ENCODE measurements at regions not wholly inside any gene's neighbourhood (a gene's known extent, or its start where the extent isn't known, plus 50 kb on each side); places are given as distances from the start of the nearest gene placed in this dataset.

- no peak overlapping the region for H3K27ac Mint-ChIP-seq (ENCODE audit: low read depth)
- DNase-seq (ENCODE audit: low spot score in 2 of 2): no peak
- no peak for ATAC-seq (replicated peaks; ENCODE audit: extremely low read depth, poor library complexity, severe bottlenecking)
- no peaks in the 10 kb centered on the region for H3K27me3 Mint-ChIP-seq
- no peaks in the 10 kb centered on the region for H3K4me1 Mint-ChIP-seq
- H3K9me3 Mint-ChIP-seq: no peaks in the 10 kb centered on the region
- no peaks in the 10 kb centered on the region for H3K36me3 Mint-ChIP-seq (ENCODE audit: insufficient read depth)
- H3K4me3 Mint-ChIP-seq: no peak overlapping the region
Observed at GRCh38 chr10:91115618-91116390, 104.7 kb upstream of the PCGF5 start.

- no peaks in the 10 kb centered on the region for H3K4me1 Mint-ChIP-seq
Observed at GRCh38 chr10:91117505-91117904, 103.0 kb upstream of the PCGF5 start.

GRCh38 chr10:91120348-91120747, 100.1 kb upstream of the PCGF5 start:
- Mint-ChIP-seq H3K4me3 (no peak overlapping the region), H3K36me3 (ENCODE audit: insufficient read depth) (no peaks in the 10 kb centered on the region), H3K27me3 (peaks cover 20% of the 10 kb centered on the region), H3K27ac (ENCODE audit: low read depth) (no peak overlapping the region), H3K9me3 (no peaks in the 10 kb centered on the region), H3K4me1 (no peaks in the 10 kb centered on the region)
- DNase-seq (ENCODE audit: low spot score in 2 of 2): no peak
- ATAC-seq (replicated peaks; ENCODE audit: extremely low read depth, poor library complexity, severe bottlenecking): no peak

More at GRCh38 chr10:91117505-91117904, 103.0 kb upstream of the PCGF5 start:
- ATAC-seq (replicated peaks; ENCODE audit: extremely low read depth, poor library complexity, severe bottlenecking): no peak
- no peak overlapping the region for H3K27ac Mint-ChIP-seq (ENCODE audit: low read depth)
- no peak for DNase-seq (ENCODE audit: low spot score in 2 of 2)
- no peaks in the 10 kb centered on the region for H3K36me3 Mint-ChIP-seq (ENCODE audit: insufficient read depth)
- H3K9me3 Mint-ChIP-seq: no peaks in the 10 kb centered on the region
- H3K4me3 Mint-ChIP-seq: no peak overlapping the region
- H3K27me3 Mint-ChIP-seq: peaks cover 3% of the 10 kb centered on the region

- no peak overlapping the region for H3K27ac Mint-ChIP-seq (ENCODE audit: low read depth)
- peaks cover 4% of the 10 kb centered on the region for H3K4me1 Mint-ChIP-seq
- ATAC-seq (replicated peaks; ENCODE audit: extremely low read depth, poor library complexity, severe bottlenecking): no peak
- H3K36me3 Mint-ChIP-seq (ENCODE audit: insufficient read depth): no peaks in the 10 kb centered on the region
- no peaks in the 10 kb centered on the region for H3K9me3 Mint-ChIP-seq
- H3K27me3 Mint-ChIP-seq: peaks cover 40% of the 10 kb centered on the region
- no peak overlapping the region for H3K4me3 Mint-ChIP-seq
- DNase-seq (ENCODE audit: low spot score in 2 of 2): no peak
Observed at GRCh38 chr10:91123261-91123660, 97.2 kb upstream of the PCGF5 start.

- ATAC-seq (replicated peaks; ENCODE audit: extremely low read depth, poor library complexity, severe bottlenecking) (no peak), DNase-seq (ENCODE audit: low spot score in 2 of 2) (no peak)
- H3K4me3 Mint-ChIP-seq: no peak overlapping the region
- H3K4me1 Mint-ChIP-seq: peaks cover 4% of the 10 kb centered on the region
- no peak overlapping the region for H3K27ac Mint-ChIP-seq (ENCODE audit: low read depth)
- no peaks in the 10 kb centered on the region for H3K36me3 Mint-ChIP-seq (ENCODE audit: insufficient read depth)
- H3K27me3 Mint-ChIP-seq: peaks cover 40% of the 10 kb centered on the region
- no peaks in the 10 kb centered on the region for H3K9me3 Mint-ChIP-seq
Observed at GRCh38 chr10:91124016-91124415, 96.4 kb upstream of the PCGF5 start.

- peaks cover 4% of the 10 kb centered on the region for H3K4me1 Mint-ChIP-seq
- H3K36me3 Mint-ChIP-seq (ENCODE audit: insufficient read depth): no peaks in the 10 kb centered on the region
- no peak for DNase-seq (ENCODE audit: low spot score in 2 of 2)
- no peaks in the 10 kb centered on the region for H3K9me3 Mint-ChIP-seq
- H3K4me3 Mint-ChIP-seq: no peak overlapping the region
- H3K27me3 Mint-ChIP-seq: peaks cover 60% of the 10 kb centered on the region
- H3K27ac Mint-ChIP-seq (ENCODE audit: low read depth): no peak overlapping the region
- no peak for ATAC-seq (replicated peaks; ENCODE audit: extremely low read depth, poor library complexity, severe bottlenecking)
Observed at GRCh38 chr10:91126471-91126870, 94.0 kb upstream of the PCGF5 start.

GRCh38 chr10:91127341-91128082, 93.0 kb upstream of the PCGF5 start:
- Mint-ChIP-seq H3K4me1 (peaks cover 4% of the 10 kb centered on the region), H3K4me3 (no peak overlapping the region), H3K27ac (ENCODE audit: low read depth) (no peak overlapping the region), H3K9me3 (no peaks in the 10 kb centered on the region), H3K36me3 (ENCODE audit: insufficient read depth) (no peaks in the 10 kb centered on the region), H3K27me3 (peaks cover 57% of the 10 kb centered on the region)
- ATAC-seq (replicated peaks; ENCODE audit: extremely low read depth, poor library complexity, severe bottlenecking) (no peak), DNase-seq (ENCODE audit: low spot score in 2 of 2) (no peak)

- no peak for DNase-seq (ENCODE audit: low spot score in 2 of 2)
- H3K27me3 Mint-ChIP-seq: peaks cover 23% of the 10 kb centered on the region
- no peak overlapping the region for H3K4me3 Mint-ChIP-seq
- H3K27ac Mint-ChIP-seq (ENCODE audit: low read depth): no peak overlapping the region
- no peaks in the 10 kb centered on the region for H3K4me1 Mint-ChIP-seq
- no peaks in the 10 kb centered on the region for H3K36me3 Mint-ChIP-seq (ENCODE audit: insufficient read depth)
- no peaks in the 10 kb centered on the region for H3K9me3 Mint-ChIP-seq
- ATAC-seq (replicated peaks; ENCODE audit: extremely low read depth, poor library complexity, severe bottlenecking): no peak
Observed at GRCh38 chr10:91135113-91135512, 85.3 kb upstream of the PCGF5 start.

GRCh38 chr10:91137011-91137643, 83.3 kb upstream of the PCGF5 start:
- H3K9me3 Mint-ChIP-seq: no peaks in the 10 kb centered on the region
- ATAC-seq (replicated peaks; ENCODE audit: extremely low read depth, poor library complexity, severe bottlenecking): no peak
- no peaks in the 10 kb centered on the region for H3K4me1 Mint-ChIP-seq
- no peaks in the 10 kb centered on the region for H3K36me3 Mint-ChIP-seq (ENCODE audit: insufficient read depth)
- H3K27ac Mint-ChIP-seq (ENCODE audit: low read depth): no peak overlapping the region
- DNase-seq (ENCODE audit: low spot score in 2 of 2): no peak
- no peak overlapping the region for H3K4me3 Mint-ChIP-seq
- H3K27me3 Mint-ChIP-seq: peaks cover 20% of the 10 kb centered on the region

GRCh38 chr10:91137822-91138221, 82.6 kb upstream of the PCGF5 start:
- ATAC-seq (replicated peaks; ENCODE audit: extremely low read depth, poor library complexity, severe bottlenecking) (no peak), DNase-seq (ENCODE audit: low spot score in 2 of 2) (no peak)
- no peaks in the 10 kb centered on the region for H3K4me1 Mint-ChIP-seq
- H3K27ac Mint-ChIP-seq (ENCODE audit: low read depth): no peak overlapping the region
- H3K9me3 Mint-ChIP-seq: no peaks in the 10 kb centered on the region
- no peak overlapping the region for H3K4me3 Mint-ChIP-seq
- H3K36me3 Mint-ChIP-seq (ENCODE audit: insufficient read depth): no peaks in the 10 kb centered on the region
- H3K27me3 Mint-ChIP-seq: peaks cover 22% of the 10 kb centered on the region

- no peak for DNase-seq (ENCODE audit: low spot score in 2 of 2)
- Mint-ChIP-seq H3K4me3 (no peak overlapping the region), H3K9me3 (no peaks in the 10 kb centered on the region), H3K27me3 (peaks cover 23% of the 10 kb centered on the region), H3K36me3 (ENCODE audit: insufficient read depth) (no peaks in the 10 kb centered on the region), H3K4me1 (no peaks in the 10 kb centered on the region), H3K27ac (ENCODE audit: low read depth) (no peak overlapping the region)
- no peak for ATAC-seq (replicated peaks; ENCODE audit: extremely low read depth, poor library complexity, severe bottlenecking)
Observed at GRCh38 chr10:91140995-91141549, 79.4 kb upstream of the PCGF5 start.

GRCh38 chr10:91144961-91145360, 75.5 kb upstream of the PCGF5 start:
- H3K27me3 Mint-ChIP-seq: peaks cover 36% of the 10 kb centered on the region
- H3K36me3 Mint-ChIP-seq (ENCODE audit: insufficient read depth): no peaks in the 10 kb centered on the region
- H3K4me3 Mint-ChIP-seq: no peak overlapping the region
- no peak for DNase-seq (ENCODE audit: low spot score in 2 of 2)
- no peak for ATAC-seq (replicated peaks; ENCODE audit: extremely low read depth, poor library complexity, severe bottlenecking)
- no peaks in the 10 kb centered on the region for H3K9me3 Mint-ChIP-seq
- no peaks in the 10 kb centered on the region for H3K4me1 Mint-ChIP-seq
- H3K27ac Mint-ChIP-seq (ENCODE audit: low read depth): no peak overlapping the region

Data from central memory CD8-positive, alpha-beta T cell (primary cell).